Keratinocyte (primary cell): ENCODE measurements at regions not wholly inside any gene's neighbourhood (a gene's known extent, or its start where the extent isn't known, plus 50 kb on each side); places are given as distances from the start of the nearest gene placed in this dataset.

ENCODE experiments used
- EZH2 ChIP-seq: IDR thresholded peaks from one replicate; pipeline ENCODE4 v1.6.1; 2012; ENCODE audit warnings: inconsistent platforms, mild to moderate bottlenecking, low read length, moderate library complexity
- TF ChIP-seq, protein P1 (sequence below), 3 experiments: IDR thresholded peaks in 1 of 3; conservative IDR thresholded peaks in 1 of 3; optimal IDR thresholded peaks in 1 of 3; 2 replicates in 2 of 3; 3 replicates in 1 of 3; pipeline versions ENCODE3 to v1.5.1; 2011; ENCODE audit warnings: low read length in 3 of 3, mild to moderate bottlenecking in 3 of 3, moderate library complexity in 2 of 3, control low read depth in 1 of 3, inconsistent platforms in 1 of 3; ENCODE audit not compliant: insufficient read depth in 2 of 3; ENCODE audit errors: extremely low read depth in 1 of 3

DNA sequence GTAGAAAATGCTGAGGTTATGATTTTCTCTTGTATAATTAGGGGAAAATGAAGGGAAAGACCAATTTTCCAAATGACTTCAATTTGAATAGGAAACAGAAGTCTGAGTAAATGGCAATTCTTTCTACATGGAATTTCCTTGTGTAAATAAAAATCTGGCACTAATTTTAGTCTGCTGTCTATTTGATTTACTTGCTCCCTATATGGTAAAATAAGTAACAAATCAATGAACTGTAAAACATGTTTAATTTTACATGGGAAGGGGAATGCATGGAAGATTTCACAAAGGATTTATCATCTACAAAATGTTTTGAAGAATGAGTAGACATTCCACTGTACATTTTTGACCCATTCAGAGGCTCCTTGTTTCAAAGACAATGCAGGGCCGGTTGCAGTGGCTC lies 811.6 kb upstream of the GOT2 start:
- TF ChIP-seq, protein P1, sequence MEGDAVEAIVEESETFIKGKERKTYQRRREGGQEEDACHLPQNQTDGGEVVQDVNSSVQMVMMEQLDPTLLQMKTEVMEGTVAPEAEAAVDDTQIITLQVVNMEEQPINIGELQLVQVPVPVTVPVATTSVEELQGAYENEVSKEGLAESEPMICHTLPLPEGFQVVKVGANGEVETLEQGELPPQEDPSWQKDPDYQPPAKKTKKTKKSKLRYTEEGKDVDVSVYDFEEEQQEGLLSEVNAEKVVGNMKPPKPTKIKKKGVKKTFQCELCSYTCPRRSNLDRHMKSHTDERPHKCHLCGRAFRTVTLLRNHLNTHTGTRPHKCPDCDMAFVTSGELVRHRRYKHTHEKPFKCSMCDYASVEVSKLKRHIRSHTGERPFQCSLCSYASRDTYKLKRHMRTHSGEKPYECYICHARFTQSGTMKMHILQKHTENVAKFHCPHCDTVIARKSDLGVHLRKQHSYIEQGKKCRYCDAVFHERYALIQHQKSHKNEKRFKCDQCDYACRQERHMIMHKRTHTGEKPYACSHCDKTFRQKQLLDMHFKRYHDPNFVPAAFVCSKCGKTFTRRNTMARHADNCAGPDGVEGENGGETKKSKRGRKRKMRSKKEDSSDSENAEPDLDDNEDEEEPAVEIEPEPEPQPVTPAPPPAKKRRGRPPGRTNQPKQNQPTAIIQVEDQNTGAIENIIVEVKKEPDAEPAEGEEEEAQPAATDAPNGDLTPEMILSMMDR (optimal IDR thresholded peaks at IDR 0.05 in 1 of 3, IDR thresholded peaks at IDR 0.05 in 1 of 3, conservative IDR thresholded peaks at IDR 0.05 in 1 of 3; ENCODE audit: extremely low read depth in 1 of 3, insufficient read depth in 2 of 3, low read length in 3 of 3): no peak
- no peak for TF ChIP-seq EZH2
